HEK293T (cell line): ENCODE measurements at regions not wholly inside any gene's neighbourhood (a gene's known extent, or its start where the extent isn't known, plus 50 kb on each side); places are given as distances from the start of the nearest gene placed in this dataset.

ENCODE experiments used
- L3MBTL2 ChIP-seq: fragments of 450-650 bp; conservative IDR thresholded peaks from 2 replicates; pipeline ENCODE4 v1.6.1; 2016; ENCODE audit warnings: mild to moderate bottlenecking
- SP1 ChIP-seq: fragments of 450-650 bp; IDR thresholded peaks from 2 replicates; pipeline ENCODE4 v1.6.1; 2017
- SUZ12 ChIP-seq: fragments of 450-650 bp; IDR thresholded peaks from 2 replicates; pipeline ENCODE4 v1.6.1; 2016; ENCODE audit warnings: mild to moderate bottlenecking

DNA sequence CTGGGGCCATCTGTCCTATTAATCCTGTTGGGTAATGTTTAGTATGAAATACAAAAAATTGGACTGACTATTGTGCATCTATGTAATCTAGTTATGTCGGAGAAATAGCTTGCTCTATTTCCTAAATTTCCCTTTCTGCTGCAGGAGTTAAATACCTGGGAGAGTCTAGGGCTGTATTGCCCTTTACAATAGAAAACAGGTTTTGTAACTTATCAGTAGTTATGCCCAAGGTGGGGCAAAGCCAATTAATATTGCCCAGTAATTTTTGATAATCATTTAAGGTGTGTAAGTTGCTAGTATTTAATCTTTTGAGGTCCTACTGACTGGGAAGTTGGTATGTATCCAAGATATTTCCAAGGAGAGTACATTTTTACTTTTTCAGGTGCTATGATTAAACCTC, 838.1 kb downstream of the DACH1 start:
- TF ChIP-seq SUZ12 (no peak), L3MBTL2 (no peak), SP1 (no peak)
